CD4-positive, alpha-beta T cell treated with Interleukin-6 for 4 hours (primary cell): ENCODE measurements at regions not wholly inside any gene's neighbourhood (a gene's known extent, or its start where the extent isn't known, plus 50 kb on each side); places are given as distances from the start of the nearest gene placed in this dataset.

ENCODE experiments used
- DNase-seq: peaks from one replicate; pipeline ENCODE4 v3.0.0-alpha.2; 2020; ENCODE audit warnings: mixed read lengths

- DNase-seq = no peak
These were observed 51.3 kb upstream of the FREM1 start for GRCh38 chr9:14961372-14962068.

- no peak for DNase-seq
These were observed 50.7 kb upstream of the FREM1 start for GRCh38 chr9:14960881-14961280.
